ENCODE measurements at regions not wholly inside any gene's neighbourhood (a gene's known extent, or its start where the extent isn't known, plus 50 kb on each side); places are given as distances from the start of the nearest gene placed in this dataset.

DNA sequence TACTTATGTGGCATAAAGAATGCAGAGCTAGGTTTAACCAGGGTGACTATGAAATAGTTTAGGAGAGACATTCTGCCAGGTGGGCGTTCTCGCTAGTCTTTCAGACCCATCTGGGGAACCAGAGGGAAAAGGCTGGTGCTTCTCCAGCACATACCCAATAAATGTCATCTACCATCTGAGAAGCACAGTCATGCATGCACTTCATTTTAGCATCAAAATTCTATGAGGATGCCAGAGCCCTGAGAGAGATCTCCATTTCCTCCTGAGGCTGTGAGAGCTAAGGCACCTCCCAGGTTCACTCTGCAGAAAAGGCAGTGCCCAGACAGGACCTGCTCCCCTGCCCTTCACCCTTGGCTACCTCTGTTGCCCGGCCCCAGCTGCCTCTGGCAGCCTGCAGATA lies 196.2 kb upstream of the PRNP start:
- 13% methylated on average over 3 of the region's 3 CpGs for WGBS (ENCODE audit: insufficient coverage, insufficient replicate concordance, low lambda C conversion rate, missing lambda C conversion rate)
- Histone ChIP-seq H3K4me2 (ENCODE audit: control insufficient read depth, insufficient read depth) (no peak overlapping the region), H3K9ac (ENCODE audit: control insufficient read depth, insufficient read depth, low read length) (no peak overlapping the region), H4K20me1 (ENCODE audit: control insufficient read depth, insufficient read depth) (no peaks in the 10 kb centered on the region), H3K4me3 (no peak overlapping the region), H2AFZ (ENCODE audit: control insufficient read depth, low read depth, low read length) (no peak overlapping the region), H3K79me2 (ENCODE audit: control insufficient read depth, insufficient read depth, low read length) (no peaks in the 10 kb centered on the region), H3K4me1 (ENCODE audit: control insufficient read depth, insufficient read depth, low read length) (no peaks in the 10 kb centered on the region), H3K36me3 (ENCODE audit: control insufficient read depth in 2 of 2, insufficient read depth in 2 of 2, low read length in 1 of 2) (no peaks in the 10 kb centered on the region), H3K9me3 (replicated peaks; ENCODE audit: control insufficient read depth, insufficient read depth, low read length) (no peaks in the 10 kb centered on the region), H3K27me3 (replicated peaks in 1 of 2; ENCODE audit: control insufficient read depth in 2 of 2, insufficient read depth in 2 of 2, low read length in 1 of 2) (no peaks in the 10 kb centered on the region; a peak in 1 of 4 replicates), H3K27ac (ENCODE audit: control insufficient read depth, insufficient read depth) (no peak overlapping the region)
- ChIA-PET CTCF (interaction anchor here (1.1 kb wide), 1 partner anchor 12 kb away, joined by 3 read pairs; no protein-coding TSS in a partner anchor), POLR2A (no interaction called here), RAD21 (ENCODE audit: unreplicated experiment) (no interaction called here), SMC1A (ENCODE audit: uncharacterized antibody, unreplicated experiment) (no interaction called here)
- FAIRE-seq: no peak
- ATAC-seq: no peak
- intact Hi-C loops (cut with micrococcal nuclease; ENCODE audit: unreplicated experiment): no loop called here
- in situ Hi-C loops (cut with MboI): no loop called here
- no TSS peak for BruUV-seq (replicated peaks)
- DNase-seq (ENCODE audit: low read depth, low spot score): no peak
- no peak for TF ChIP-seq RCOR1 (conservative IDR thresholded peaks at IDR 0.05; ENCODE audit: low read depth, low read length)

DNA sequence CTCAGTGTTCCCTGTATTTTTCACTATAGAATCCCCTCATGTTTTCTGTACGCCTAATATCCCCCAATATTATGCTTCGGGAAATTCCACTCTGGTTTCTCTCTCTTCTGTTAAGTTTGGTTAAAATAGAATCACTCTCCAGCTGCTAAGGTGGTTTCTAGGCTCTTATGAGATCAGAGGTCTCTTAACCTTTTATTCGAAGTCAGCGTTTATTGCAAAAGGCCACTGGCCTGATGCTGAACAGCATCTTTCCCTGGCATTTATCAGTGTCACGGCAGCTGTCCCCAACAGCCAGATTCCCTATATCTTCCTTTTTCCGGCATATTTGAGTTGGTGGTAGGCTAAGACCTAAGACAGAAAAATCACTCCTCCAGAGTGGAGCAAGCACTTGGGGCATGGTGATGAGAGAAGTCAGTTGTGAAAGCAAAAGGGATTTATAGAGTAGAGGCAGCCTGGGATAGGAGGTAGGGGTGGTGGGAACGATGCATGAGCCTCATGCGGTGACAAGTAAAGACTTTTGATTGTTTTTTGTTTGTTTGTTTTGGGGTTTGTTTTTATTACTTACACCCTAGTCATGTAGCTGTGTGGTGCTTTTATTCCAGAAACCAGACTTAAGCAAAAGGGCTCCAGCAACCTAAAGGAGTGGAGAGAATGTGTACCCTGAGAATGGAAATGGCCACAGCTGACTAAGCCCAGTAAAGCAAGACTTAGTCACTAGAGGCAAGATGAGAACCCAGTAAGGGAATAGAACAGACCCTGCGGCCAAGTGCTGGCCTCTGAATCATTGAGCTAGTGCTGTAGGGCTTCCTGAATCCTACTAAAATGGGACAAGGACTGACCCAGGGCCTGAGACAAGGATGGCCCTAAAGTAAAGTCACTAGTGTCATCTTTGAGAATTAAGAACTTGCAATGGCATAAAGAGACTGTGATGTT lies 197.6 kb upstream of the PRNP start:
- no peaks in the 10 kb centered on the region for H3K36me3 ChIP-seq (ENCODE audit: control insufficient read depth in 2 of 2, insufficient read depth in 2 of 2, low read length in 1 of 2)
- H3K27ac ChIP-seq (ENCODE audit: control insufficient read depth, insufficient read depth): no peak overlapping the region
- DNase-seq (ENCODE audit: low read depth, low spot score): no peak
- POLR2A ChIA-PET: interaction anchor here (0.5 kb wide), 1 partner anchor 1698 kb away, joined by 4 read pairs; no protein-coding TSS in a partner anchor
- CTCF ChIA-PET: interaction anchor here (0.6 to 1.1 kb wide), 3 partner anchors 9 to 57 kb away, joined by 3 to 4 read pairs (median 3); no protein-coding TSS in a partner anchor
- H3K9ac ChIP-seq (ENCODE audit: control insufficient read depth, insufficient read depth, low read length): no peak overlapping the region
- ATAC-seq: no peak
- no peaks in the 10 kb centered on the region for H3K9me3 ChIP-seq (replicated peaks; ENCODE audit: control insufficient read depth, insufficient read depth, low read length)
- no peaks in the 10 kb centered on the region for H4K20me1 ChIP-seq (ENCODE audit: control insufficient read depth, insufficient read depth)
- 29% methylated on average over 9 of the region's 9 CpGs for WGBS (ENCODE audit: insufficient coverage, insufficient replicate concordance, low lambda C conversion rate, missing lambda C conversion rate)
- intact Hi-C loops (cut with micrococcal nuclease; ENCODE audit: unreplicated experiment): no loop called here
- no peak overlapping the region for H3K4me3 ChIP-seq
- H3K4me1 ChIP-seq (ENCODE audit: control insufficient read depth, insufficient read depth, low read length): no peaks in the 10 kb centered on the region
- RAD21 ChIA-PET (ENCODE audit: unreplicated experiment): no interaction called here
- in situ Hi-C loops (cut with MboI): no loop called here
- no peak overlapping the region for H3K4me2 ChIP-seq (ENCODE audit: control insufficient read depth, insufficient read depth)
- no TSS peak for BruUV-seq (replicated peaks)
- no peak for FAIRE-seq
- SMC1A ChIA-PET (ENCODE audit: uncharacterized antibody, unreplicated experiment): no interaction called here
- H2AFZ ChIP-seq (ENCODE audit: control insufficient read depth, low read depth, low read length): no peak overlapping the region
- H3K79me2 ChIP-seq (ENCODE audit: control insufficient read depth, insufficient read depth, low read length): no peaks in the 10 kb centered on the region
- H3K27me3 ChIP-seq (replicated peaks in 1 of 2; ENCODE audit: control insufficient read depth in 2 of 2, insufficient read depth in 2 of 2, low read length in 1 of 2): no peaks in the 10 kb centered on the region; a peak in 1 of 4 replicates
- TF ChIP-seq, protein P1, sequence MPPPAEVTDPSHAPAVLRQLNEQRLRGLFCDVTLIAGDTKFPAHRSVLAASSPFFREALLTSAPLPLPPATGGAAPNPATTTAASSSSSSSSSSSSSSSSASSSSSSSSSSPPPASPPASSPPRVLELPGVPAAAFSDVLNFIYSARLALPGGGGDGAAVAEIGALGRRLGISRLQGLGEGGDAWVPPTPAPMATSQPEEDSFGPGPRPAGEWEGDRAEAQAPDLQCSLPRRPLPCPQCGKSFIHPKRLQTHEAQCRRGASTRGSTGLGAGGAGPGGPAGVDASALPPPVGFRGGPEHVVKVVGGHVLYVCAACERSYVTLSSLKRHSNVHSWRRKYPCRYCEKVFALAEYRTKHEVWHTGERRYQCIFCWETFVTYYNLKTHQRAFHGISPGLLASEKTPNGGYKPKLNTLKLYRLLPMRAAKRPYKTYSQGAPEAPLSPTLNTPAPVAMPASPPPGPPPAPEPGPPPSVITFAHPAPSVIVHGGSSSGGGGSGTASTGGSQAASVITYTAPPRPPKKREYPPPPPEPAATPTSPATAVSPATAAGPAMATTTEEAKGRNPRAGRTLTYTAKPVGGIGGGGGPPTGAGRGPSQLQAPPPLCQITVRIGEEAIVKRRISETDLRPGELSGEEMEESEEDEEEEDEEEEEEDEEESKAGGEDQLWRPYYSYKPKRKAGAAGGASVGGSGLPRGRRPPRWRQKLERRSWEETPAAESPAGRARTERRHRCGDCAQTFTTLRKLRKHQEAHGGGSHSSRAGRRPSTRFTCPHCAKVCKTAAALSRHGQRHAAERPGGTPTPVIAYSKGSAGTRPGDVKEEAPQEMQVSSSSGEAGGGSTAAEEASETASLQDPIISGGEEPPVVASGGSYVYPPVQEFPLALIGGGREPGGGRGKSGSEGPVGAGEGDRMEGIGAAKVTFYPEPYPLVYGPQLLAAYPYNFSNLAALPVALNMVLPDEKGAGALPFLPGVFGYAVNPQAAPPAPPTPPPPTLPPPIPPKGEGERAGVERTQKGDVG (CRISPR knock-in tag; IDR thresholded peaks at IDR 0.05): no peak
- TF ChIP-seq TCF12 (IDR thresholded peaks at IDR 0.05; ENCODE audit: low read depth, low read length) (no peak), LARP7 (IDR thresholded peaks at IDR 0.05) (no peak), POLR2AphosphoS5 (IDR thresholded peaks at IDR 0.05; ENCODE audit: low read length) (no peak), NFYA (IDR thresholded peaks at IDR 0.05; ENCODE audit: borderline replicate concordance, low read depth, low read length) (no peak), MTA2 (IDR thresholded peaks at IDR 0.05; ENCODE audit: low read depth) (no peak), NFIC (IDR thresholded peaks at IDR 0.05; ENCODE audit: low read depth, low read length) (no peak), POU2F2 (IDR thresholded peaks at IDR 0.05; ENCODE audit: borderline replicate concordance, low read depth, low read length) (no peak)
- TF ChIP-seq, protein P2, sequence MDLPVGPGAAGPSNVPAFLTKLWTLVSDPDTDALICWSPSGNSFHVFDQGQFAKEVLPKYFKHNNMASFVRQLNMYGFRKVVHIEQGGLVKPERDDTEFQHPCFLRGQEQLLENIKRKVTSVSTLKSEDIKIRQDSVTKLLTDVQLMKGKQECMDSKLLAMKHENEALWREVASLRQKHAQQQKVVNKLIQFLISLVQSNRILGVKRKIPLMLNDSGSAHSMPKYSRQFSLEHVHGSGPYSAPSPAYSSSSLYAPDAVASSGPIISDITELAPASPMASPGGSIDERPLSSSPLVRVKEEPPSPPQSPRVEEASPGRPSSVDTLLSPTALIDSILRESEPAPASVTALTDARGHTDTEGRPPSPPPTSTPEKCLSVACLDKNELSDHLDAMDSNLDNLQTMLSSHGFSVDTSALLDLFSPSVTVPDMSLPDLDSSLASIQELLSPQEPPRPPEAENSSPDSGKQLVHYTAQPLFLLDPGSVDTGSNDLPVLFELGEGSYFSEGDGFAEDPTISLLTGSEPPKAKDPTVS (IDR thresholded peaks at IDR 0.05; ENCODE audit: low read depth, low read length): no peak

All from GM12878 (cell line).